ENCODE measurements at regions not wholly inside any gene's neighbourhood (a gene's known extent, or its start where the extent isn't known, plus 50 kb on each side); places are given as distances from the start of the nearest gene placed in this dataset.
"Not testable (repeated sequence)": the region's sequence is repeated elsewhere in the genome, so short reads cannot be mapped to it uniquely, and the experiment has no call there.

- peaks cover 0 to 10% of the 10 kb centered on the region in 2 donors for H3K27me3 ChIP-seq (ENCODE audit: control insufficient read depth in 1 of 2, insufficient read depth in 2 of 2, low read length in 2 of 2)
- not testable (repeated sequence) for H3K27ac ChIP-seq (ENCODE audit: low read depth, low read length); H3K9me3 ChIP-seq (ENCODE audit: low read length); H3K36me3 ChIP-seq (ENCODE audit: insufficient read depth, low read length); H3K4me1 ChIP-seq (ENCODE audit: insufficient read depth, low read length); H3K9ac ChIP-seq (ENCODE audit: low read length); H3K4me3 ChIP-seq (ENCODE audit: low read depth in 1 of 2, low read length in 2 of 2)
These were observed 180.4 kb upstream of the ZNF184 start for GRCh38 chr6:27653143-27653825.

GRCh38 chr6:27651371-27651732 is 178.4 kb upstream of the ZNF184 start:
- Histone ChIP-seq H3K4me3 (ENCODE audit: low read depth in 1 of 2, low read length in 2 of 2) (no peak overlapping the region), H3K27ac (ENCODE audit: low read depth, low read length) (no peak overlapping the region), H3K36me3 (ENCODE audit: insufficient read depth, low read length) (no peaks in the 10 kb centered on the region), H3K27me3 (ENCODE audit: control insufficient read depth in 1 of 2, insufficient read depth in 2 of 2, low read length in 2 of 2) (peaks cover 0 to 10% of the 10 kb centered on the region in 2 donors), H3K9ac (ENCODE audit: low read length) (no peak overlapping the region), H3K4me1 (ENCODE audit: insufficient read depth, low read length) (no peaks in the 10 kb centered on the region), H3K9me3 (ENCODE audit: low read length) (no peaks in the 10 kb centered on the region)

- Histone ChIP-seq H3K4me1 (ENCODE audit: insufficient read depth, low read length) (no peaks in the 10 kb centered on the region), H3K4me3 (ENCODE audit: low read depth in 1 of 2, low read length in 2 of 2) (no peak overlapping the region), H3K36me3 (ENCODE audit: insufficient read depth, low read length) (no peaks in the 10 kb centered on the region), H3K9ac (ENCODE audit: low read length) (no peak overlapping the region), H3K9me3 (ENCODE audit: low read length) (no peaks in the 10 kb centered on the region), H3K27ac (ENCODE audit: low read depth, low read length) (no peak overlapping the region), H3K27me3 (ENCODE audit: control insufficient read depth in 1 of 2, insufficient read depth in 2 of 2, low read length in 2 of 2) (peaks cover 0 to 10% of the 10 kb centered on the region in 2 donors)
These were observed 177.9 kb upstream of the ZNF184 start for GRCh38 chr6:27650620-27651370.

- Histone ChIP-seq H3K9me3 (ENCODE audit: low read length) (peaks cover 5% of the 10 kb centered on the region), H3K27ac (ENCODE audit: low read depth, low read length) (no peak overlapping the region), H3K27me3 (ENCODE audit: control insufficient read depth in 1 of 2, insufficient read depth in 2 of 2, low read length in 2 of 2) (no peaks in the 10 kb centered on the region), H3K9ac (ENCODE audit: low read length) (no peak overlapping the region), H3K36me3 (ENCODE audit: insufficient read depth, low read length) (no peaks in the 10 kb centered on the region), H3K4me1 (ENCODE audit: insufficient read depth, low read length) (no peaks in the 10 kb centered on the region), H3K4me3 (ENCODE audit: low read depth in 1 of 2, low read length in 2 of 2) (no peak overlapping the region)
These were observed 171.6 kb upstream of the ZNF184 start for GRCh38 chr6:27644528-27644927.

DNA sequence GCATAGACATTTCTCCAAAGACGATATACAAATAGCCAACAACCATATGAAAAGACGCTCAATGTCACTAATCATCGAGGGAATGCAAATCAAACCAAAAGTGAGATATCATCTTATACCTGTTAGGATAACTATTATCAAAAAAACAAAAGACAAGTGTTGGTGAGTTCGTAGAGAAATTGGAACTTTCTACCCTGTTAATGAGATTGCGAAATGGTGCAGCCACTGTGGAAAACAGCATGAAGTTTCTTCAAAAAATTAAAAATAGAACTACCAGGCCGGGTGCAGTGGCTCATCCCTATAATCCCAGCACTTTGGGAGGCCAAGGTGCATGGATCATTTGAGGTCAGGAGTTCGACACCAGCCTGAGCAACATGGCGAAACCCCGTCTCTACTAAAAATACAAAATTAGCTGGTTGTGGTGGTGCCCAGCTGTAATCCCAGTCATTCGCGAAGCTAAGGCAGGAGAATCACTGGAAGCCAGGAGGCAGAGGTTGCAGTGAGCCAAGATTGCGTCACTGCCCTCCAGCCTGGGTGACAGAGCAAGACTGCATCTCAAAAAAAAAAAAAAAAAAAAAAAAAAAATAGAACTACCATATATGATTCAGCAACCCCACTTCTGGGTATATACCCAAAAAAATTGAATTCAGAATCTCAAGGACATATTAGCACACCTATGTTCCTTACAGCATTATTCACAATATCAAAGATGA is 170.0 kb upstream of the ZNF184 start:
- Histone ChIP-seq H3K9me3 (ENCODE audit: low read length) (peaks cover 5% of the 10 kb centered on the region), H3K27ac (ENCODE audit: low read depth, low read length) (no peak overlapping the region), H3K36me3 (ENCODE audit: insufficient read depth, low read length) (no peaks in the 10 kb centered on the region), H3K9ac (ENCODE audit: low read length) (no peak overlapping the region), H3K4me1 (ENCODE audit: insufficient read depth, low read length) (no peaks in the 10 kb centered on the region), H3K27me3 (ENCODE audit: control insufficient read depth in 1 of 2, insufficient read depth in 2 of 2, low read length in 2 of 2) (no peaks in the 10 kb centered on the region), H3K4me3 (ENCODE audit: low read depth in 1 of 2, low read length in 2 of 2) (no peak overlapping the region)

DNA sequence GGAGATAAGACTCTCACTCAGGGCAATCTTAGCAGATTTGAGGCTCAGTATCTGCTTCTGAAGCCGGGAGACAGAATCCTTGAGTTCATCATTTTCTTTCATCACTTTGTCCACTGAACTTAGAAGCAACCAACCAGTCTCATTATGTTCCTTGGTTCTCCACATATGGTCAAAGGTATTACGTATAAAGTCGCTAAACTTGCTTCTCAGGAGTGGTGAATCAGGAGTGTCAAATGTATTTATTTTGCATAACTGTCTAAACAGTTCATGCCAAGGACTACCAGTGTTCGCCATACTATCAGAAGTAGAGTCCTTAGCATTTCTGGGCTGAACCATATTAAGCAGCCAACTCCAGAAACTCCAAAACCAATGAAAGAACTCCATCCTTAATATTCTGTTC is 163.0 kb upstream of the ZNF184 start:
- not testable (repeated sequence) for H3K9me3 ChIP-seq (ENCODE audit: low read length); H3K4me3 ChIP-seq (ENCODE audit: low read depth in 1 of 2, low read length in 2 of 2); H3K27ac ChIP-seq (ENCODE audit: low read depth, low read length); H3K4me1 ChIP-seq (ENCODE audit: insufficient read depth, low read length); H3K36me3 ChIP-seq (ENCODE audit: insufficient read depth, low read length); H3K9ac ChIP-seq (ENCODE audit: low read length)
- H3K27me3 ChIP-seq (ENCODE audit: control insufficient read depth in 1 of 2, insufficient read depth in 2 of 2, low read length in 2 of 2) = peaks cover 10 to 15% of the 10 kb centered on the region in 2 donors

DNA sequence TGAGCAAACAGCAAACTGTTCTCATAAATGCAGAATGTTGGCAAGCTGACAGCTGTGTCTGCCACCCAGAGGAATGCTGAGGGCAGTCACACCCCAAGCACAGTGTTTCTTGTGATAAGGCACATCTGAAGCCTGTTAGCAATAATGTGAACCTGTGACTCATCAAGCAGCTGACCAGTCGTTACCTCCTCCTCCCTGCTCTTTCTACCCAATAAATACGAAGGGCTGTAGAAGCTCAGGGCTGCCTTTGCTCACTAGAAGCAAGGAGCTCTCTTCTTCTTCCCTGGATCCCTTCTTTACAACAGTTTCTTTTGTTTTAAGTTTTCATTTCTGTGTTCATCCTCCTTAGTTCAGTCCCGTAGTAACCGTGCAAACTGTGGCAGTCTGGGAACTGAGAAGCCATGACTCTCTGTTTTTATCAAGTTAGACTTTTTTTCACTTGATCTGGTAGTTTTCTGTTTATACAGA is 160.3 kb upstream of the ZNF184 start:
- not testable (repeated sequence) for H3K4me1 ChIP-seq (ENCODE audit: insufficient read depth, low read length); H3K9me3 ChIP-seq (ENCODE audit: low read length); H3K9ac ChIP-seq (ENCODE audit: low read length); H3K4me3 ChIP-seq (ENCODE audit: low read depth in 1 of 2, low read length in 2 of 2); H3K27ac ChIP-seq (ENCODE audit: low read depth, low read length); H3K36me3 ChIP-seq (ENCODE audit: insufficient read depth, low read length)
- H3K27me3 ChIP-seq (ENCODE audit: control insufficient read depth in 1 of 2, insufficient read depth in 2 of 2, low read length in 2 of 2) = peaks cover 10 to 15% of the 10 kb centered on the region in 2 donors

DNA sequence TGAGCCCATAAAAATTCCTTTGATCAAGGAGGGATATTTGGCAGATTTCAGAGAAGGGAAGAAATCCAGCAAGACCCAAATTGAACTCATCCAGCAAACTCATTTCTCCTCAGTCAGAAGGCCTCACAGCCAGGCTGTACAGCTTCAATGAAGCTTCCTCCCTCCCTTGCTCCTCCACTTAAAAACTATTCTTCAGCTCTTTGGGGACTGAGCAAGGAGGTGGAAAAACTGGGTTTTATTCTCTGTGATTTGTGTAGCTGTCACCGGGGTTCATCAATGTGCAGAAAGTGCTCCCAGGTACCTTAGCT is 158.7 kb upstream of the ZNF184 start:
- Histone ChIP-seq H3K27me3 (ENCODE audit: control insufficient read depth in 1 of 2, insufficient read depth in 2 of 2, low read length in 2 of 2) (peaks cover 10 to 15% of the 10 kb centered on the region in 2 donors), H3K4me3 (ENCODE audit: low read depth in 1 of 2, low read length in 2 of 2) (no peak overlapping the region), H3K9me3 (ENCODE audit: low read length) (no peaks in the 10 kb centered on the region)

DNA sequence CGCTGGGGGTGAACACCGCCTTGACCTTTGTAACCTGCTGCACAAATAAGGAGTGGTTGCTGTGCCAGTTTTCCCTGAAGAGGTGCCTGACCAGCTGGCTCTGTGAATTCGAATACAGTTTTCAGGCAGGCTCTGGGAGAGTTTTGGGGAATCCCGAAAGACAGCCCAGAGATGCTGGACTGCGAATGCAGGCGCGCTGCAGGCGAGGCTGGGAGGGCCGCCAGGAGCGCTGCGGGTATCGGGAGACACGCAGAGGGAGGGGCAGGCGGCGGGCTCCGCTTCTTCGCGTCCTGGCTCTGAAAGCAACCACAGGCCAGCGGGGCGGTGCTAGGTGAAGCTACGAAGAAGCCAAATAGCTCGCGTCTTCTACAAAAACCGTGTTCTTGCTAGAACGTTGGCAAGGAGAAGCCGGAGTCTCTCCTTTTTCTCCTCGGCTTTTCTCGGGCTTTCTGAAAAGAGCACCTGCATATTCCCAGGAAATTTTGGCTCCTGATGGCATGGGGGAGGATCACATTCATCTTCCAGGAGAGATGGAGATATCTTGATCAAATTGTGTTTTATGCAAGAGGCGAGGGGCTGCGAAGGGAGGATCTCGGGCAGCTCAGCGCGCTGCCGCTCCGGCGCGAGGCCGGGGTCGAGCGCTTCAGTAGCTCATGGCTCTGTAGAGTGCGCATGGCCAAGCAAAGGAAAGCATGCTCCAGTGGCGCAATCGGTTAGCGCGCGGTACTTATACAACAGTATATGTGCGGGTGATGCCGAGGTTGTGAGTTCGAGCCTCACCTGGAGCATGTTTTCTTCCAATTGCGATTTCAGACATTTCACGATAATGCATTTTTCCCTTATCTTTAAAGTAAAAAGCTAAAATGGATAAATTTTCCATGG is 158.1 kb upstream of the ZNF184 start:
- Histone ChIP-seq H3K4me1 (ENCODE audit: insufficient read depth, low read length) (no peaks in the 10 kb centered on the region), H3K9ac (ENCODE audit: low read length) (no peak overlapping the region), H3K27ac (ENCODE audit: low read depth, low read length) (no peak overlapping the region), H3K27me3 (ENCODE audit: control insufficient read depth in 1 of 2, insufficient read depth in 2 of 2, low read length in 2 of 2) (peaks cover 10 to 15% of the 10 kb centered on the region in 2 donors), H3K36me3 (ENCODE audit: insufficient read depth, low read length) (no peaks in the 10 kb centered on the region), H3K4me3 (ENCODE audit: low read depth in 1 of 2, low read length in 2 of 2) (peak overlapping the region in 1 of 2 donors; percentile 41), H3K9me3 (ENCODE audit: low read length) (no peaks in the 10 kb centered on the region)

More for the DNA sequence above, 158.7 kb upstream of the ZNF184 start:
- no peaks in the 10 kb centered on the region for H3K36me3 ChIP-seq (ENCODE audit: insufficient read depth, low read length)
- no peaks in the 10 kb centered on the region for H3K4me1 ChIP-seq (ENCODE audit: insufficient read depth, low read length)
- H3K27ac ChIP-seq (ENCODE audit: low read depth, low read length) = no peak overlapping the region
- no peak overlapping the region for H3K9ac ChIP-seq (ENCODE audit: low read length)

GRCh38 chr6:27624694-27625262 is 151.9 kb upstream of the ZNF184 start:
- H3K4me1 ChIP-seq (ENCODE audit: insufficient read depth, low read length) = no peaks in the 10 kb centered on the region
- peaks cover 0 to 5% of the 10 kb centered on the region in 2 donors for H3K27me3 ChIP-seq (ENCODE audit: control insufficient read depth in 1 of 2, insufficient read depth in 2 of 2, low read length in 2 of 2)
- no peak overlapping the region for H3K4me3 ChIP-seq (ENCODE audit: low read depth in 1 of 2, low read length in 2 of 2)
- H3K27ac ChIP-seq (ENCODE audit: low read depth, low read length) = no peak overlapping the region
- H3K9ac ChIP-seq (ENCODE audit: low read length) = no peak overlapping the region
- no peaks in the 10 kb centered on the region for H3K36me3 ChIP-seq (ENCODE audit: insufficient read depth, low read length)
- no peaks in the 10 kb centered on the region for H3K9me3 ChIP-seq (ENCODE audit: low read length)

DNA sequence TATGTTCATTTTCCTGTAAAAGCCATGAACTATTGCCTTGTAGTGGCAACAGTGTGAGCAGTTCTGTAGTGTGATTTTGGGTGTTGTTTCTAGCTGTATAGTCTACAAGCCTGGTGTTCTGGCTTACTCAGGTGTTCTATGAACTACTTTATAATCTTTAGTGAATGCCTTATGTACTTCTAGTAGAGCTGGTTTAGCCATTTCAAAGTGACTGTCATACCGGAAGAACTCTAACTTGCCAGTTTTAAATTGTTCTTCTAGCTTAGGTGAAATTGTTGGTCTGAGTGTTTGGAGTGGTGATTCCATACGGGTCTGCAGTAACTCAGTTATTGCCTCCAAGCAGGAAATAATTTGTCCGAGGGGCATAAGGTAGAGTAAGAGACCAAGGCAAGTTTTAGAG is 150.2 kb upstream of the ZNF184 start:
- peaks cover 5 to 6% of the 10 kb centered on the region in 2 donors for H3K27me3 ChIP-seq (ENCODE audit: control insufficient read depth in 1 of 2, insufficient read depth in 2 of 2, low read length in 2 of 2)
- H3K4me3 ChIP-seq (ENCODE audit: low read depth in 1 of 2, low read length in 2 of 2) = no peak overlapping the region
- H3K9ac ChIP-seq (ENCODE audit: low read length) = no peak overlapping the region
- H3K4me1 ChIP-seq (ENCODE audit: insufficient read depth, low read length) = peaks cover 1% of the 10 kb centered on the region
- no peaks in the 10 kb centered on the region for H3K9me3 ChIP-seq (ENCODE audit: low read length)
- no peaks in the 10 kb centered on the region for H3K36me3 ChIP-seq (ENCODE audit: insufficient read depth, low read length)
- no peak overlapping the region for H3K27ac ChIP-seq (ENCODE audit: low read depth, low read length)

Data from muscle layer of colon (tissue), 2 donors.